NT2/D1 (cell line): ENCODE measurements at regions not wholly inside any gene's neighbourhood (a gene's known extent, or its start where the extent isn't known, plus 50 kb on each side); places are given as distances from the start of the nearest gene placed in this dataset.

Experiments used
- DNase-seq: peaks from one replicate; pipeline ENCODE4 v3.0.0-alpha.2; 2011; ENCODE audit warnings: low read depth, low spot score
- H3K27me3 ChIP-seq: 2 replicates; pipeline ENCODE4 v1.6.0; 2011; ENCODE audit warnings: mild to moderate bottlenecking; ENCODE audit not compliant: insufficient read length, insufficient read depth
- H3K36me3 ChIP-seq: 2 replicates; pipeline ENCODE4 v1.6.1; 2011; ENCODE audit warnings: mild to moderate bottlenecking, low read length, mixed read lengths; ENCODE audit not compliant: insufficient read depth, insufficient read length
- H3K4me1 ChIP-seq: 2 replicates; pipeline ENCODE4 v1.5.1; 2011; ENCODE audit not compliant: insufficient read depth, insufficient read length
- H3K4me3 ChIP-seq: 2 replicates; pipeline ENCODE4 v1.5.1; 2011; ENCODE audit warnings: low read depth; ENCODE audit not compliant: insufficient read length
- H3K9ac ChIP-seq: 2 replicates; pipeline ENCODE4 v1.6.0; 2011; ENCODE audit warnings: low read depth; ENCODE audit not compliant: insufficient read length
- H3K9me3 ChIP-seq: 2 replicates; pipeline ENCODE4 v1.5.1; 2011; ENCODE audit warnings: mild to moderate bottlenecking, low read length; ENCODE audit not compliant: insufficient read depth
- SUZ12 ChIP-seq: IDR thresholded peaks from 2 replicates; pipeline ENCODE4 v1.6.1; 2011; ENCODE audit not compliant: insufficient read length, insufficient read depth; ENCODE audit errors: extremely low read depth
- YY1 ChIP-seq: IDR thresholded peaks from 2 replicates; pipeline ENCODE4 v1.6.1; 2011; ENCODE audit not compliant: insufficient read length, insufficient read depth
- ZNF274 ChIP-seq: IDR thresholded peaks from 2 replicates; pipeline ENCODE4 v1.6.1; 2011; ENCODE audit warnings: mild to moderate bottlenecking, low read depth, low read length

- Histone ChIP-seq H3K27me3 (no peaks in the 10 kb centered on the region), H3K9me3 (peaks cover 6% of the 10 kb centered on the region; the same call in 1 of the 2 replicates), H3K4me1 (peaks cover 9% of the 10 kb centered on the region), H3K9ac (no peak overlapping the region), H3K36me3 (no peaks in the 10 kb centered on the region), H3K4me3 (no peak overlapping the region)
- TF ChIP-seq SUZ12, result no peak
- TF ChIP-seq ZNF274, result no peak
- no peak for TF ChIP-seq YY1
- DNase-seq, result no peak
Measured at GRCh38 chr2:128554151-128554769, 235.6 kb upstream of the HS6ST1 start.

GRCh38 chr2:128555433-128555832 lies 236.8 kb upstream of the HS6ST1 start:
- Histone ChIP-seq H3K4me1 (peaks cover 9% of the 10 kb centered on the region), H3K27me3 (no peaks in the 10 kb centered on the region), H3K36me3 (no peaks in the 10 kb centered on the region), H3K9me3 (peaks cover 6% of the 10 kb centered on the region; the same call in 1 of the 2 replicates), H3K9ac (no peak overlapping the region), H3K4me3 (no peak overlapping the region)
- TF ChIP-seq SUZ12, result no peak
- TF ChIP-seq YY1, result no peak
- no peak for TF ChIP-seq ZNF274
- no peak for DNase-seq

- Histone ChIP-seq H3K9me3 (peaks cover 6% of the 10 kb centered on the region; the same call in 1 of the 2 replicates), H3K4me1 (peaks cover 9% of the 10 kb centered on the region), H3K36me3 (no peaks in the 10 kb centered on the region), H3K9ac (no peak overlapping the region), H3K4me3 (no peak overlapping the region), H3K27me3 (no peaks in the 10 kb centered on the region)
- TF ChIP-seq YY1 (no peak), SUZ12 (no peak), ZNF274 (no peak)
- no peak for DNase-seq
Measured at GRCh38 chr2:128556089-128556488, 237.4 kb upstream of the HS6ST1 start.

GRCh38 chr2:128556633-128557032 lies 238.0 kb upstream of the HS6ST1 start:
- DNase-seq, result no peak
- Histone ChIP-seq H3K4me1 (peaks cover 9% of the 10 kb centered on the region), H3K36me3 (no peaks in the 10 kb centered on the region), H3K27me3 (no peaks in the 10 kb centered on the region), H3K9ac (no peak overlapping the region), H3K9me3 (peaks cover 6% of the 10 kb centered on the region; the same call in 1 of the 2 replicates), H3K4me3 (no peak overlapping the region)
- TF ChIP-seq YY1, result no peak
- TF ChIP-seq ZNF274, result no peak
- no peak for TF ChIP-seq SUZ12

GRCh38 chr2:128557069-128557468 lies 238.4 kb upstream of the HS6ST1 start:
- H3K27me3 ChIP-seq, result no peaks in the 10 kb centered on the region
- no peak for TF ChIP-seq SUZ12
- no peak for TF ChIP-seq ZNF274
- TF ChIP-seq YY1, result no peak
- H3K4me3 ChIP-seq, result no peak overlapping the region
- H3K36me3 ChIP-seq, result no peaks in the 10 kb centered on the region
- H3K9me3 ChIP-seq, result peaks cover 6% of the 10 kb centered on the region; the same call in 1 of the 2 replicates
- H3K4me1 ChIP-seq, result peaks cover 9% of the 10 kb centered on the region
- DNase-seq, result no peak
- H3K9ac ChIP-seq, result no peak overlapping the region

GRCh38 chr2:128557831-128558241 lies 239.2 kb upstream of the HS6ST1 start:
- TF ChIP-seq YY1 (no peak), SUZ12 (no peak)
- DNase-seq, result no peak
- Histone ChIP-seq H3K36me3 (no peaks in the 10 kb centered on the region), H3K9ac (no peak overlapping the region), H3K4me3 (no peak overlapping the region), H3K9me3 (peaks cover 6% of the 10 kb centered on the region; the same call in 1 of the 2 replicates), H3K27me3 (no peaks in the 10 kb centered on the region), H3K4me1 (peaks cover 5% of the 10 kb centered on the region)

- no peak for DNase-seq
- Histone ChIP-seq H3K27me3 (no peaks in the 10 kb centered on the region), H3K4me1 (peaks cover 6% of the 10 kb centered on the region), H3K9ac (no peak overlapping the region), H3K4me3 (no peak overlapping the region), H3K9me3 (peaks cover 6% of the 10 kb centered on the region; the same call in 1 of the 2 replicates), H3K36me3 (no peaks in the 10 kb centered on the region)
- no peak for TF ChIP-seq YY1
- no peak for TF ChIP-seq ZNF274
- TF ChIP-seq SUZ12, result no peak
Measured at GRCh38 chr2:128558441-128558840, 239.8 kb upstream of the HS6ST1 start.
